ENCODE measurements at regions not wholly inside any gene's neighbourhood (a gene's known extent, or its start where the extent isn't known, plus 50 kb on each side); places are given as distances from the start of the nearest gene placed in this dataset.

DNA sequence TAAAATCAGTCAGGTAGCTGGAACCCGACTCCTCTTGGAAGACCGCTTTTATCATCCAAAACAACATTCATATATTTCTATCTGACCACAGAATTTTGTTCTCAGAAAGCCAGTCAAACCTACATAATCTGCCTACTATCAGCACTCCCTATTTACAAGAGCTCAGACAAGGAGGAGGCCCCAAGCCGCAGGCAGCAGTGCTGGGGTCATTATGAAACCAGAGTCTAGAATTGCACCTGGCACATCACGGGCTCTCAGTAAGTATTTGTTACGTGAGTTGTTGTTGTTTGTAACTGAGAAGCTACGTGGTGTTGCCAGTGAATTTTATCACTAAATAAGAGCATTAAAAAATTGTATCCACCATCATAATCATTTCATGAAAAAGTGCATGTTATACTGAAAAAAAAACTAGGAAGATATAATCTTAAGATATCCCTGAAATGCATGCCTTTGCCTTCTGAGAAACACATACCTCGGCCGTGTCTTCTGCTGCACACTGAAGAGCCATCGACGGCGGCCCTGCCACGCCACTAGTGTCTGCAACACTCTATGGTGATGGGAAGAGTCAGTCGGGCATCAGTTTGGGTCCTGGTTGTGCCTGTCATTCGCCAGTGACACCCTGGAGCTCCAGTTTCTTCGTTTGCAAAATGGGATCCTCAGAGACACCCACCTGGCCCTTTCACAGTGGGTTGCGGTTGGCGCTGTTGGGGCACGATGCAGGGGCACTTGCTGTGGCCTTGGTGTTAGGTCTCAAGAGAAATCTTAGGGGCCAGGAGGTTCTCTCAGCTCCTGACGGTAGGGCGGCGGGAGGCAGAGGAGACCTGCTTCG, 505.9 kb downstream of the EIPR1 start:
- no peak for DNase-seq (ENCODE audit: low spot score)

DNA sequence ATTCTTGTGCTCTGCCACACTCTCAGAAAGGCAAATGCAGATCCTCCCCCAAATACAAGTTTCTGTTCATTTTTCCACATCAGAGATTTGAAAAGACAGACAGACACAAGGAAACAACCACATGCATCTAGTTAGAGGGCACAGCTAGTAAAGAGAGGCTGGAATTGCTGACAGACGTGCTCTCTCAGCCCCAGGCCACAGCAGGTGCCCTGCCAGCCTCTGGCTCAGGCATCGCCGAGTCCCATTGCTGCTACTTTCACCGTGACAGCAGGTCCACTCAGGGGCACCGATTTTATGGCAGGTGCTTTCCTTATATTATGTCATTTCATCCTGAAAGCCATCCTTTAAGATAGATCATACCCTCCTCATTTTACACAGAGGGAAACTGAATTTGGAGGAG, 507.5 kb downstream of the EIPR1 start:
- no peak for DNase-seq (ENCODE audit: low spot score)

GRCh38 chr2:2869553-2869952, 508.1 kb downstream of the EIPR1 start:
- DNase-seq (ENCODE audit: low spot score): no peak

DNA sequence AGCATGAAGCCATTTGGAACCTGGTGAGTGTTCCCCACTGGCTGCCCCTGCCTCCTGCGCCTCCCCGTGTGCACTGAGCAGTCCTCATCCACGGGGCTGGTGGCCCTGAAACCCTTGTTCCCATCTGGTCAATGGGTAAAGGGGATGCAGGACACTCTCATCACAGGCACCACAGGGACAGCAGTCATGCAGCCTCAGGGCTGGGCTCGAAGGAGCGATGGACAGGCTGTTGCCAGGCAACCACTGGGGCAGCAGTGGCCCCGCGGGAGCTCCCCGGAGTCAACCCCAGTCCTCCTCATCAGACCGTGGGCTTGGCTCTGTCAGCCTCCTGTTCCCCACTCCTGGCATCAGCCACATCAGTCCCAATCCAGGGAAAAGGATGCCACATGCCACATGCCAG, 509.5 kb downstream of the EIPR1 start:
- no peak for DNase-seq (ENCODE audit: low spot score)

- DNase-seq (ENCODE audit: low spot score): no peak
Measured at GRCh38 chr2:2867397-2867979, 510.1 kb downstream of the EIPR1 start.

DNA sequence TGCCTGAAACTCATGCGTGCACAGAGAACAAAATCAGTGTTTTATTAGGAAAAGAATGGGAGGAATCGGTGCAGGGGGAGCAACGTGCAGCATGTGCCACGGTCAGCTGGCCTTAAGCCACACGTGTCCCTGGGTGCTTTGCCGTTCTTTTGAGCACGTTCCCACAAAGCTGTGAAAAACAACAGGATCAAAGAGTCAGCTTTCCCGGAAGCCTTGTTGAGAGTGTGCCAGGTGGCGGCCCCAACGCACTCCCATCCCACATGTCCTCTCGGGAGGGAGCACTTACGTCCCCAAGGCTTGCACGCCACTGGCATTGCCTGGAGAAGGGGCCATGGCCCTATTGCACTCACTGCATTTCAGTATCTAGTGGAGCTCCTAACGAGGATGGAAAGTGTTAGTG, 511.2 kb downstream of the EIPR1 start:
- no peak for DNase-seq (ENCODE audit: low spot score)

- DNase-seq (ENCODE audit: low spot score): no peak
Measured at GRCh38 chr2:2862386-2862785, 515.2 kb downstream of the EIPR1 start.

GRCh38 chr2:2861666-2862240, 515.9 kb downstream of the EIPR1 start:
- DNase-seq (ENCODE audit: low spot score): no peak

- no peak for DNase-seq (ENCODE audit: low spot score)
Measured at GRCh38 chr2:2860589-2861300, 516.9 kb downstream of the EIPR1 start.

DNA sequence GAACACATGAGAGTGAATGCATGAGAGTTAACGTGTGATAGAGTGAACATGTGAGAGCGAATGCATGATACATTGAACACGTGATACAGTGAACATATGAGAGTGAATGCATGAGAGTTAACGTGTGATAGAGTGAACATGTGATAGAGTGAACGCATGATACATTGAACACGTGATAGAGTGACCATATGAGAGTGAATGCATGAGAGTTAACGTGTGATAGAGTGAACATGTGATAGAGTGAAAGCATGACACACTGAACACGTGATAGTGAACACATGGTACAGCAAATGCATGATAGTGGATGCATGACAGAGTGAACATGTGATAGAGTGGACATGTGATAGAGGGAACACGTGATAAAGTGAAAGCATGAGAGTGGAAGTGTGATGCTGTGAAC, 517.9 kb downstream of the EIPR1 start:
- DNase-seq (ENCODE audit: low spot score): no peak

DNA sequence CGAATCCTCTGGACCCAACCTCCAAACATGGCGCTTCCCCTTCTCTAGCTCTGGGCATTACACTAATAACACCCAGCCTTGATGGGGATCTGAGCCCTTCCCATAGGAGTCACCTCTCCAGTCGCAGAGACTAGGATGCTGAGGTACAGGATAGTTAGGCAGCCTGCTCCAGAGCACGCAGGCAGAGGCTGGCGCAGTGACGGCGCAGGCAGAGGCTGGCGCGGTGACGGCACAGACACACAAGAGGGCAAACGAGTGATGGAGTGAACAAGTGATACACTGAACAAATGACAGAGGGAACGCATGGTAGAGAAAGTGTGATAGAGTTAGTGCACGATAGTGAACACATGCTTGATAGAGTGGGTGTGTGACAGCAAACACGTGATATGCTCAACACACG, 518.5 kb downstream of the EIPR1 start:
- no peak for DNase-seq (ENCODE audit: low spot score)

DNA sequence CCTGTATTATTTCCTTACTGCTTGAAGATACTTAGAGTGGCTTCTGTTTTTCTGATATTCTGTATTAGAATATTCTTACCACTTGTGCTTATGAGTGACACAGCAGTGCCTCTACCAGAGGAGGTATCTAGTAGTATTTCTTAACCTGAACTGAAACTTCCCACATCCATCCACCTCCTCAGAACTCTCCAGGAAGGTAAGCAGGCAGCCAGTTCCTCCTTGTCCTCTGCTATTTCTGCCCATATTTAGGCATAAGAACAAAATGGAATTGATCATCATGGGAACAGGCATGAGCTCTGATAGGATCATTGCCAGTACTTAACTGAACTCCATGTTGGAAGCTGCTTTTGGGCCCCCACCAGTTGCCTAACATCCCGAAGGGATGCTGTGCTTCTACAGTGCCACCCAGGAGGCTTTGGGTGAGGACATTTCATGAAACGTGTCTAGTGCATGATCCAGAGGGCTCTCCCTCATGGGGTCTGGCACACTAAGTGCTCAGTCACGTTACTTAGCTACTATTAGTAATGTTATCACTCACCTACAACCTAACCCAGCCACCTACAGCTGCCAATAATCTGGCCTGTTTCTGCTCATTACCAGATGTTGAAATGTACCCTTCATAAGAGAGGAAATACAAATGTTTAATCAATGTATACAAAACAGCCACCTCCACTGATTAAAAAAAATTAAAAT, 520.7 kb downstream of the EIPR1 start:
- DNase-seq (ENCODE audit: low spot score): no peak

GRCh38 chr2:2855297-2855696, 522.3 kb downstream of the EIPR1 start:
- no peak for DNase-seq (ENCODE audit: low spot score)

DNA sequence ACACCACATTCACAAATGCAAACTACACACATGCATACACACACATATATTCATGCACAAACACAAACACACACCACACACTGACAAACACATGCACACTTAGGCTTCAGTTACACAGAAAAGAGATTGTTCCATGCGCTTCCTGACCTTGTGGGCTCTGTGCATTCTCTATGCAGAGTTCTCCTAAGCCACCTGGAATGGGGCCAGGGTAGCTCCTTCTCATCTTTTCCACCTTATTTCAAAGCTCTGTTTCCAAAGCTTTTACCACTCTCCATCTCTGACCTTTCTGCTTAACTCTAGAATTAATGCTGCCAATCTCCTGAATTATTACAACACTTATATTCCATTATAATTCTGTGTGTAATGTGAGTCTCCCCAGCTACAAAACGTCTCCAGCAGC, 522.3 kb upstream of the MYT1L start:
- no peak for DNase-seq (ENCODE audit: low spot score)

- no peak for DNase-seq (ENCODE audit: low spot score)
Measured at GRCh38 chr2:2851806-2852777, 521.0 kb upstream of the MYT1L start.

GRCh38 chr2:2851316-2851715, 520.2 kb upstream of the MYT1L start:
- no peak for DNase-seq (ENCODE audit: low spot score)

GRCh38 chr2:2850859-2851258, 519.8 kb upstream of the MYT1L start:
- no peak for DNase-seq (ENCODE audit: low spot score)

- no peak for DNase-seq (ENCODE audit: low spot score)
Measured at GRCh38 chr2:2850218-2850755, 519.2 kb upstream of the MYT1L start.

GRCh38 chr2:2849464-2850217, 518.6 kb upstream of the MYT1L start:
- DNase-seq (ENCODE audit: low spot score): no peak
